WTC11 (cell line): ENCODE measurements at regions not wholly inside any gene's neighbourhood (a gene's known extent, or its start where the extent isn't known, plus 50 kb on each side); places are given as distances from the start of the nearest gene placed in this dataset.
A peak's percentile ranks its signal among the peaks of the same experiment; 100 is the strongest.

Experiments
- ATAC-seq: fragments of 200-7000 bp; cut with Tn5 transposase; 2 replicates; pipeline ENCODE4 v1.10.0; 2021; ENCODE audit warnings: mild to moderate bottlenecking, moderate library complexity
- CTCF ChIA-PET: fragments of 300-600 bp; sonication (Branson Sonifier 250); formaldehyde crosslinking; loops from one replicate; lab custom pipeline; 2021; ENCODE audit warnings: antibody characterized with exemption; lab: Charles Lee
- POLR2A ChIA-PET: fragments of 350-600 bp; sonication (Branson Sonifier 250); formaldehyde crosslinking; loops from one replicate; lab custom pipeline; 2021; ENCODE audit warnings: antibody characterized with exemption; lab: Charles Lee
- DNase-seq: peaks from one replicate; pipeline ENCODE4 v3.0.0; 2021; ENCODE audit warnings: low spot score
- H3K27ac Mint-ChIP-seq: 2 replicates; pipeline ENCODE4 v1.8.0; 2021; ENCODE audit warnings: mixed read lengths
- H3K27me3 Mint-ChIP-seq: 2 replicates; pipeline ENCODE4 v1.8.0; 2021; ENCODE audit warnings: low read depth, mild to moderate bottlenecking, moderate library complexity, mixed read lengths
- H3K36me3 Mint-ChIP-seq: 2 replicates; pipeline ENCODE4 v1.8.0; 2021; ENCODE audit warnings: mixed read lengths
- H3K4me1 Mint-ChIP-seq: 2 replicates; pipeline ENCODE4 v1.8.0; 2022; ENCODE audit warnings: mixed read lengths
- H3K4me3 Mint-ChIP-seq: 2 replicates; pipeline ENCODE4 v1.8.0; 2021; ENCODE audit warnings: mild to moderate bottlenecking, moderate library complexity, mixed read lengths
- H3K9me3 Mint-ChIP-seq: 2 replicates; pipeline ENCODE4 v1.8.0; 2021; ENCODE audit warnings: mixed read lengths
- ATF6 ChIP-seq: sonication (generic); formaldehyde crosslinking; IDR thresholded peaks from 2 replicates; pipeline ENCODE4 v1.8.1; 2023; ENCODE audit warnings: mild to moderate bottlenecking, missing genetic modification reagents
- CBFB ChIP-seq: sonication (generic); formaldehyde crosslinking; IDR thresholded peaks from 2 replicates; pipeline ENCODE4 v1.8.1; 2022; ENCODE audit warnings: mild to moderate bottlenecking, low read depth, missing genetic modification reagents
- CDX4 ChIP-seq: fragments of 250-450 bp; sonication (Bioruptor Pico); IDR thresholded peaks from 2 replicates; pipeline ENCODE4 v1.9.0; 2021; ENCODE audit warnings: moderate library complexity, mild to moderate bottlenecking, inconsistent platforms, borderline replicate concordance
- GRHL2 ChIP-seq: fragments of 250-450 bp; sonication (Bioruptor Pico); IDR thresholded peaks from 2 replicates; pipeline ENCODE4 v1.8.0; 2022; ENCODE audit warnings: mild to moderate bottlenecking, moderate library complexity; ENCODE audit not compliant: insufficient replicate concordance, severe bottlenecking
- HMGA2 ChIP-seq: fragments of 250-450 bp; sonication (Bioruptor Pico); IDR thresholded peaks from 2 replicates; pipeline ENCODE4 v1.4.0; 2021; ENCODE audit warnings: mild to moderate bottlenecking, moderate library complexity
- KAT7 ChIP-seq: sonication (generic); formaldehyde crosslinking; IDR thresholded peaks from 2 replicates; pipeline ENCODE4 v1.8.1; 2023; ENCODE audit warnings: missing genetic modification reagents, mild to moderate bottlenecking, borderline replicate concordance
- MLX ChIP-seq: sonication (generic); formaldehyde crosslinking; IDR thresholded peaks from 2 replicates; pipeline ENCODE4 v1.8.1; 2023; ENCODE audit warnings: mild to moderate bottlenecking, missing genetic modification reagents, moderate library complexity
- NFATC4 ChIP-seq: fragments of 250-450 bp; sonication (Bioruptor Pico); IDR thresholded peaks from 2 replicates; pipeline ENCODE4 v1.9.0; 2021; ENCODE audit warnings: mild to moderate bottlenecking
- PRDM15 ChIP-seq: sonication (generic); formaldehyde crosslinking; IDR thresholded peaks from 2 replicates; pipeline ENCODE4 v1.8.0; 2022; ENCODE audit warnings: missing genetic modification reagents
- RORB ChIP-seq: fragments of 250-450 bp; sonication (Bioruptor Pico); IDR thresholded peaks from 2 replicates; pipeline ENCODE4 v1.9.0; 2021; ENCODE audit warnings: mild to moderate bottlenecking
- SP1 ChIP-seq: sonication (generic); formaldehyde crosslinking; conservative IDR thresholded peaks from 2 replicates; pipeline ENCODE4 v1.8.1; 2022; ENCODE audit warnings: missing genetic modification reagents
- USF1 ChIP-seq: sonication (generic); formaldehyde crosslinking; IDR thresholded peaks from 2 replicates; pipeline ENCODE4 v1.8.0; 2022; ENCODE audit warnings: mild to moderate bottlenecking, missing genetic modification reagents
- ZBTB21 ChIP-seq: sonication (generic); formaldehyde crosslinking; IDR thresholded peaks from 2 replicates; pipeline ENCODE4 v1.8.1; 2023; ENCODE audit warnings: mild to moderate bottlenecking, missing genetic modification reagents, borderline replicate concordance
- ZNF532 ChIP-seq: fragments of 250-450 bp; sonication (Bioruptor Pico); IDR thresholded peaks from 2 replicates; pipeline ENCODE4 v1.9.0; 2021; ENCODE audit warnings: mild to moderate bottlenecking, borderline replicate concordance
- ZNF671 ChIP-seq: fragments of 250-450 bp; sonication (Bioruptor Pico); IDR thresholded peaks from 2 replicates; pipeline ENCODE4 v1.8.0; 2021; ENCODE audit warnings: mild to moderate bottlenecking
- ZSCAN18 ChIP-seq: fragments of 250-450 bp; sonication (Bioruptor Pico); IDR thresholded peaks from 2 replicates; pipeline ENCODE4 v2.1.2; 2022; ENCODE audit warnings: mild to moderate bottlenecking, moderate library complexity

- no peaks in the 10 kb centered on the region for H3K27me3 Mint-ChIP-seq
- ChIA-PET POLR2A (no interaction called here), CTCF (no interaction called here)
- H3K27ac Mint-ChIP-seq, result no peak overlapping the region
- no peaks in the 10 kb centered on the region for H3K4me1 Mint-ChIP-seq
- DNase-seq (no peak), ATAC-seq (no peak)
- H3K4me3 Mint-ChIP-seq, result no peak overlapping the region
- peaks cover 42% of the 10 kb centered on the region for H3K9me3 Mint-ChIP-seq
- no peak for TF ChIP-seq CBFB (CRISPR knock-in tag)
- no peak for TF ChIP-seq ZNF532 (CRISPR knock-in tag)
- no peak for TF ChIP-seq PRDM15 (CRISPR knock-in tag)
- TF ChIP-seq ATF6, result no peak
- TF ChIP-seq MLX (CRISPR knock-in tag), result no peak
- TF ChIP-seq RORB (CRISPR knock-in tag), result no peak
- no peak for TF ChIP-seq GRHL2 (CRISPR knock-in tag)
- no peak for TF ChIP-seq ZNF671 (CRISPR knock-in tag)
- no peak for TF ChIP-seq CDX4
- no peak for TF ChIP-seq KAT7
- H3K36me3 Mint-ChIP-seq, result peaks cover 26% of the 10 kb centered on the region
Observed at GRCh38 chr4:18914182-18914581, 892.6 kb upstream of the LCORL start.

- Mint-ChIP-seq H3K4me3 (no peak overlapping the region), H3K4me1 (no peaks in the 10 kb centered on the region), H3K9me3 (peaks cover 8% of the 10 kb centered on the region; the same call in 1 of the 2 replicates), H3K27ac (no peak overlapping the region), H3K36me3 (no peaks in the 10 kb centered on the region), H3K27me3 (no peaks in the 10 kb centered on the region)
- DNase-seq, result no peak
- no peak for TF ChIP-seq SP1
- ChIA-PET POLR2A (no interaction called here), CTCF (no interaction called here)
- no peak for ATAC-seq
Observed at GRCh38 chr4:18894928-18895327, 873.4 kb upstream of the LCORL start.

- H3K27me3 Mint-ChIP-seq, result no peaks in the 10 kb centered on the region
- no peak overlapping the region for H3K4me3 Mint-ChIP-seq
- ChIA-PET POLR2A (no interaction called here), CTCF (no interaction called here)
- DNase-seq (no peak), ATAC-seq (peak; percentile 53)
- peaks cover 14% of the 10 kb centered on the region for H3K4me1 Mint-ChIP-seq
- H3K9me3 Mint-ChIP-seq, result peaks cover 7% of the 10 kb centered on the region
- H3K27ac Mint-ChIP-seq, result peak overlapping the region; percentile 8; the same call in 1 of the 2 replicates
- peaks cover 5% of the 10 kb centered on the region; the same call in 1 of the 2 replicates for H3K36me3 Mint-ChIP-seq
- no peak for TF ChIP-seq HMGA2 (CRISPR knock-in tag)
- no peak for TF ChIP-seq RORB (CRISPR knock-in tag)
- no peak for TF ChIP-seq ZBTB21 (CRISPR knock-in tag)
- TF ChIP-seq ZSCAN18, result no peak
- TF ChIP-seq NFATC4 (CRISPR knock-in tag), result no peak
- no peak for TF ChIP-seq USF1 (CRISPR knock-in tag)
Observed at GRCh38 chr4:18882468-18882867, 860.9 kb upstream of the LCORL start.
